ENCODE measurements at regions not wholly inside any gene's neighbourhood (a gene's known extent, or its start where the extent isn't known, plus 50 kb on each side); places are given as distances from the start of the nearest gene placed in this dataset.

GRCh38 chr20:50438986-50439407, 71.2 kb upstream of the PTPN1 start:
- H3F3A ChIP-seq (ENCODE audit: low read depth): no peaks in the 10 kb centered on the region
- H3K27me3 ChIP-seq (ENCODE audit: insufficient read depth, low read length, poor library complexity, severe bottlenecking): no peaks in the 10 kb centered on the region
- H3K4me3 ChIP-seq (ENCODE audit: low read length, poor library complexity, severe bottlenecking): no peak overlapping the region
- H3K9ac ChIP-seq (ENCODE audit: low read depth, low read length, poor library complexity, severe bottlenecking): no peak overlapping the region
- H3K36me3 ChIP-seq (ENCODE audit: insufficient read depth, low read length): no peaks in the 10 kb centered on the region
- peaks cover 8% of the 10 kb centered on the region for H3K4me1 ChIP-seq (ENCODE audit: insufficient read depth, low read length, poor library complexity, severe bottlenecking)
- no peaks in the 10 kb centered on the region for H3K9me3 ChIP-seq (ENCODE audit: insufficient read depth, low read depth, low read length)
- no peak overlapping the region for H3K4me2 ChIP-seq (ENCODE audit: low read depth, low read length, poor library complexity, severe bottlenecking)
- TF ChIP-seq EZH2phosphoT487 (IDR thresholded peaks at IDR 0.05; ENCODE audit: borderline replicate concordance) (no peak), CTCF (conservative IDR thresholded peaks at IDR 0.05; ENCODE audit: low read length) (no peak)
- H2AFZ ChIP-seq (ENCODE audit: low read length): no peak overlapping the region
- no peaks in the 10 kb centered on the region for H4K20me1 ChIP-seq (ENCODE audit: insufficient read depth, low read length, poor library complexity, severe bottlenecking)
- no peaks in the 10 kb centered on the region for H3K79me2 ChIP-seq (ENCODE audit: insufficient read depth, low read length)
- H3K9me2 ChIP-seq (replicated peaks; ENCODE audit: low read depth, low read length): no peaks in the 10 kb centered on the region

- H2AFZ ChIP-seq (ENCODE audit: low read length): no peak overlapping the region
- no peak overlapping the region for H3K4me2 ChIP-seq (ENCODE audit: low read depth, low read length, poor library complexity, severe bottlenecking)
- TF ChIP-seq EZH2phosphoT487 (IDR thresholded peaks at IDR 0.05; ENCODE audit: borderline replicate concordance) (no peak), CTCF (conservative IDR thresholded peaks at IDR 0.05; ENCODE audit: low read length) (no peak)
Observed at GRCh38 chr20:50439539-50440453, 70.4 kb upstream of the PTPN1 start.

DNA sequence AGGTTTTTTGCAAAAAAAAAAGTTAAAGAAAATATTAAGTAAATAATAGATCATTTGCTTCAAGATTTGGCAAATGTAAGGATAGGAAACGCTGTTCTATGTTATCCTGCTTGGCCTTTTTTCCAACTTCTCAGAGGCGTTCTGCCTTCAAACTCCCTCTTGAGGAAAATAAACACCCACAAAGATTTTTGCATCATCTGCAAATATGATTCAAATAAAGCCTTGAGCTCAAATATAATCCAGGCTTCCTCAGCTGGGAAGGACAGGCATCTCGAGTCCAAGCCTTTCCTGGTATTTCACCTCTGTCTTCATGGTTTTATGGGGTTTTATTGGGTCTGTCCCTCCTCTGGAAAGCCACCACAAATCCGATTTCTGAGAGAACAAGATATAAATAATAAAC, 67.7 kb upstream of the PTPN1 start:
- H3K9me3 ChIP-seq (ENCODE audit: insufficient read depth, low read depth, low read length): no peaks in the 10 kb centered on the region
- H3K4me3 ChIP-seq (ENCODE audit: low read length, poor library complexity, severe bottlenecking): no peak overlapping the region
- no peak overlapping the region for H3K4me2 ChIP-seq (ENCODE audit: low read depth, low read length, poor library complexity, severe bottlenecking)
- H4K20me1 ChIP-seq (ENCODE audit: insufficient read depth, low read length, poor library complexity, severe bottlenecking): no peaks in the 10 kb centered on the region
- H3K9me2 ChIP-seq (replicated peaks; ENCODE audit: low read depth, low read length): no peaks in the 10 kb centered on the region
- no peaks in the 10 kb centered on the region for H3F3A ChIP-seq (ENCODE audit: low read depth)
- H3K79me2 ChIP-seq (ENCODE audit: insufficient read depth, low read length): no peaks in the 10 kb centered on the region
- H3K27me3 ChIP-seq (ENCODE audit: insufficient read depth, low read length, poor library complexity, severe bottlenecking): no peaks in the 10 kb centered on the region
- no peaks in the 10 kb centered on the region for H3K36me3 ChIP-seq (ENCODE audit: insufficient read depth, low read length)
- H2AFZ ChIP-seq (ENCODE audit: low read length): no peak overlapping the region
- peaks cover 8% of the 10 kb centered on the region for H3K4me1 ChIP-seq (ENCODE audit: insufficient read depth, low read length, poor library complexity, severe bottlenecking)
- H3K9ac ChIP-seq (ENCODE audit: low read depth, low read length, poor library complexity, severe bottlenecking): no peak overlapping the region
- TF ChIP-seq CTCF (conservative IDR thresholded peaks at IDR 0.05; ENCODE audit: low read length) (no peak), EZH2phosphoT487 (IDR thresholded peaks at IDR 0.05; ENCODE audit: borderline replicate concordance) (no peak)

More at GRCh38 chr20:50439539-50440453, 70.4 kb upstream of the PTPN1 start:
- Histone ChIP-seq H3K9me3 (ENCODE audit: insufficient read depth, low read depth, low read length) (no peaks in the 10 kb centered on the region), H4K20me1 (ENCODE audit: insufficient read depth, low read length, poor library complexity, severe bottlenecking) (no peaks in the 10 kb centered on the region), H3K4me3 (ENCODE audit: low read length, poor library complexity, severe bottlenecking) (no peak overlapping the region), H3K9me2 (replicated peaks; ENCODE audit: low read depth, low read length) (no peaks in the 10 kb centered on the region), H3K9ac (ENCODE audit: low read depth, low read length, poor library complexity, severe bottlenecking) (no peak overlapping the region), H3K27me3 (ENCODE audit: insufficient read depth, low read length, poor library complexity, severe bottlenecking) (no peaks in the 10 kb centered on the region), H3K4me1 (ENCODE audit: insufficient read depth, low read length, poor library complexity, severe bottlenecking) (peaks cover 8% of the 10 kb centered on the region), H3F3A (ENCODE audit: low read depth) (no peaks in the 10 kb centered on the region), H3K79me2 (ENCODE audit: insufficient read depth, low read length) (no peaks in the 10 kb centered on the region), H3K36me3 (ENCODE audit: insufficient read depth, low read length) (no peaks in the 10 kb centered on the region)

Measured in Loucy (cell line).